ENCODE measurements at regions not wholly inside any gene's neighbourhood (a gene's known extent, or its start where the extent isn't known, plus 50 kb on each side); places are given as distances from the start of the nearest gene placed in this dataset.

- Histone ChIP-seq H3K27ac (ENCODE audit: low read length) (no peak overlapping the region), H3K4me1 (ENCODE audit: insufficient read depth, low read length) (no peaks in the 10 kb centered on the region), H3K9ac (ENCODE audit: low read depth, low read length) (no peak overlapping the region), H3K79me2 (ENCODE audit: insufficient read depth, low read length) (no peaks in the 10 kb centered on the region), H3K4me2 (ENCODE audit: insufficient read depth, low read length) (no peak overlapping the region), H2AFZ (ENCODE audit: low read depth, low read length) (no peak overlapping the region), H3K4me3 (ENCODE audit: low read depth in 1 of 2, low read length in 2 of 2) (no peak overlapping the region), H3K9me3 (ENCODE audit: insufficient read depth, low read length, severe bottlenecking) (no peaks in the 10 kb centered on the region), H3K36me3 (ENCODE audit: insufficient read depth, low read length) (no peaks in the 10 kb centered on the region), H3K27me3 (ENCODE audit: insufficient read depth, low read length, poor library complexity) (no peaks in the 10 kb centered on the region), H4K20me1 (ENCODE audit: insufficient read depth, low read length) (no peaks in the 10 kb centered on the region)
- TF ChIP-seq CTCF (IDR thresholded peaks at IDR 0.05; ENCODE audit: borderline replicate concordance, extremely low read depth, low read length, poor library complexity, severe bottlenecking) = no peak
- TF ChIP-seq EZH2 (IDR thresholded peaks at IDR 0.05; ENCODE audit: borderline replicate concordance, low read depth, low read length, severe bottlenecking) = no peak
- ATAC-seq (ENCODE audit: insufficient read depth, low read depth) (no peak), DNase-seq (no peak)
Measured at GRCh38 chr6:23170049-23170448, 600.7 kb downstream of the HDGFL1 start.

- Histone ChIP-seq H3K4me2 (ENCODE audit: insufficient read depth, low read length) (no peak overlapping the region), H3K36me3 (ENCODE audit: insufficient read depth, low read length) (no peaks in the 10 kb centered on the region), H3K4me1 (ENCODE audit: insufficient read depth, low read length) (no peaks in the 10 kb centered on the region), H3K27ac (ENCODE audit: low read length) (no peak overlapping the region), H3K27me3 (ENCODE audit: insufficient read depth, low read length, poor library complexity) (no peaks in the 10 kb centered on the region), H3K4me3 (ENCODE audit: low read depth in 1 of 2, low read length in 2 of 2) (no peak overlapping the region), H3K79me2 (ENCODE audit: insufficient read depth, low read length) (no peaks in the 10 kb centered on the region), H4K20me1 (ENCODE audit: insufficient read depth, low read length) (no peaks in the 10 kb centered on the region), H3K9ac (ENCODE audit: low read depth, low read length) (no peak overlapping the region), H3K9me3 (ENCODE audit: insufficient read depth, low read length, severe bottlenecking) (no peaks in the 10 kb centered on the region), H2AFZ (ENCODE audit: low read depth, low read length) (no peak overlapping the region)
- no peak for TF ChIP-seq EZH2 (IDR thresholded peaks at IDR 0.05; ENCODE audit: borderline replicate concordance, low read depth, low read length, severe bottlenecking)
- TF ChIP-seq CTCF (IDR thresholded peaks at IDR 0.05; ENCODE audit: borderline replicate concordance, extremely low read depth, low read length, poor library complexity, severe bottlenecking) = no peak
- ATAC-seq (ENCODE audit: insufficient read depth, low read depth) (peak; percentile 74), DNase-seq (no peak)
Measured at GRCh38 chr6:23173234-23173633, 603.9 kb downstream of the HDGFL1 start.

- H3K27me3 ChIP-seq (ENCODE audit: insufficient read depth, low read length, poor library complexity) = no peaks in the 10 kb centered on the region
- no peak overlapping the region for H3K27ac ChIP-seq (ENCODE audit: low read length)
Measured at GRCh38 chr6:23174781-23175361, 605.5 kb downstream of the HDGFL1 start.

More at GRCh38 chr6:23174781-23175361, 605.5 kb downstream of the HDGFL1 start:
- Histone ChIP-seq H3K79me2 (ENCODE audit: insufficient read depth, low read length) (no peaks in the 10 kb centered on the region), H3K9me3 (ENCODE audit: insufficient read depth, low read length, severe bottlenecking) (no peaks in the 10 kb centered on the region), H3K4me1 (ENCODE audit: insufficient read depth, low read length) (no peaks in the 10 kb centered on the region), H3K36me3 (ENCODE audit: insufficient read depth, low read length) (no peaks in the 10 kb centered on the region), H2AFZ (ENCODE audit: low read depth, low read length) (no peak overlapping the region), H3K4me3 (ENCODE audit: low read depth in 1 of 2, low read length in 2 of 2) (no peak overlapping the region), H4K20me1 (ENCODE audit: insufficient read depth, low read length) (no peaks in the 10 kb centered on the region), H3K4me2 (ENCODE audit: insufficient read depth, low read length) (no peak overlapping the region), H3K9ac (ENCODE audit: low read depth, low read length) (no peak overlapping the region)
- no peak for ATAC-seq (ENCODE audit: insufficient read depth, low read depth)
- DNase-seq = no peak
- TF ChIP-seq EZH2 (IDR thresholded peaks at IDR 0.05; ENCODE audit: borderline replicate concordance, low read depth, low read length, severe bottlenecking) (no peak), CTCF (IDR thresholded peaks at IDR 0.05; ENCODE audit: borderline replicate concordance, extremely low read depth, low read length, poor library complexity, severe bottlenecking) (no peak)

All from DND-41 (cell line).